ENCODE measurements at regions not wholly inside any gene's neighbourhood (a gene's known extent, or its start where the extent isn't known, plus 50 kb on each side); places are given as distances from the start of the nearest gene placed in this dataset.

DNA sequence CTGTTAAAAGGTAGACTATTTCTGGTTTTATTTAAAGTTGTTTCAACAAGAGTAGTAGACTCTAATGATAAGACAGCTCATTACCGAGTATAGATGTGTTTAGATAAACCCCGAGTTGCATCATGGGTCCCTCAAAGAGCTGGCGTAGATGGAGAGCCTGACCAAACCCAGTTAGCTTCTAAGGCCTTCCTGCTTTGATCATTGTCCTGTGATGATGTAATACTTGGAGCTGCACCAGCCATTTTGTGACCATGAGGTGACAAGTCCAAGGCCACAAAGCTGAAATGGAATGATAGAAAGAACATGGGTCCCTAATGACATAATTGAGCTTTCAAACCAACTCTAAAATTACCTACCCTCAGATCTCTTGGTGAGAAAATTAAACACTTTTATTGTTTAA is 66.6 kb upstream of the TAB3 start:
- no peak overlapping the region for H2BK120ac ChIP-seq (ENCODE audit: low read depth, low read length)
- no peak overlapping the region for H3K27ac ChIP-seq (ENCODE audit: insufficient read depth, low read length)
- H3K9me1 ChIP-seq (ENCODE audit: insufficient read depth, low read length) = no peaks in the 10 kb centered on the region
- H3K56ac ChIP-seq (ENCODE audit: extremely low read depth, insufficient read depth, low read length) = no peak overlapping the region
- no peak overlapping the region for H3K4me2 ChIP-seq (ENCODE audit: low read depth, low read length)
- TF ChIP-seq POLR2A (IDR thresholded peaks at IDR 0.05; ENCODE audit: low read depth, low read length) (no peak), MAFK (IDR thresholded peaks at IDR 0.05; ENCODE audit: low read depth, low read length) (no peak), BHLHE40 (IDR thresholded peaks at IDR 0.05; ENCODE audit: low read depth, low read length) (no peak), CEBPB (IDR thresholded peaks at IDR 0.05; ENCODE audit: low read depth, low read length) (peak; percentile 36; the same call in 1 of the 2 replicates)
- TF ChIP-seq, protein P1, sequence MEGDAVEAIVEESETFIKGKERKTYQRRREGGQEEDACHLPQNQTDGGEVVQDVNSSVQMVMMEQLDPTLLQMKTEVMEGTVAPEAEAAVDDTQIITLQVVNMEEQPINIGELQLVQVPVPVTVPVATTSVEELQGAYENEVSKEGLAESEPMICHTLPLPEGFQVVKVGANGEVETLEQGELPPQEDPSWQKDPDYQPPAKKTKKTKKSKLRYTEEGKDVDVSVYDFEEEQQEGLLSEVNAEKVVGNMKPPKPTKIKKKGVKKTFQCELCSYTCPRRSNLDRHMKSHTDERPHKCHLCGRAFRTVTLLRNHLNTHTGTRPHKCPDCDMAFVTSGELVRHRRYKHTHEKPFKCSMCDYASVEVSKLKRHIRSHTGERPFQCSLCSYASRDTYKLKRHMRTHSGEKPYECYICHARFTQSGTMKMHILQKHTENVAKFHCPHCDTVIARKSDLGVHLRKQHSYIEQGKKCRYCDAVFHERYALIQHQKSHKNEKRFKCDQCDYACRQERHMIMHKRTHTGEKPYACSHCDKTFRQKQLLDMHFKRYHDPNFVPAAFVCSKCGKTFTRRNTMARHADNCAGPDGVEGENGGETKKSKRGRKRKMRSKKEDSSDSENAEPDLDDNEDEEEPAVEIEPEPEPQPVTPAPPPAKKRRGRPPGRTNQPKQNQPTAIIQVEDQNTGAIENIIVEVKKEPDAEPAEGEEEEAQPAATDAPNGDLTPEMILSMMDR (conservative IDR thresholded peaks at IDR 0.05; ENCODE audit: low read depth, low read length) = no peak
- TF ChIP-seq, protein P2, sequence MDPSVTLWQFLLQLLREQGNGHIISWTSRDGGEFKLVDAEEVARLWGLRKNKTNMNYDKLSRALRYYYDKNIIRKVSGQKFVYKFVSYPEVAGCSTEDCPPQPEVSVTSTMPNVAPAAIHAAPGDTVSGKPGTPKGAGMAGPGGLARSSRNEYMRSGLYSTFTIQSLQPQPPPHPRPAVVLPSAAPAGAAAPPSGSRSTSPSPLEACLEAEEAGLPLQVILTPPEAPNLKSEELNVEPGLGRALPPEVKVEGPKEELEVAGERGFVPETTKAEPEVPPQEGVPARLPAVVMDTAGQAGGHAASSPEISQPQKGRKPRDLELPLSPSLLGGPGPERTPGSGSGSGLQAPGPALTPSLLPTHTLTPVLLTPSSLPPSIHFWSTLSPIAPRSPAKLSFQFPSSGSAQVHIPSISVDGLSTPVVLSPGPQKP (IDR thresholded peaks at IDR 0.05; ENCODE audit: borderline replicate concordance, low read depth, low read length) = no peak
- POLR2A ChIA-PET (ENCODE audit: unreplicated experiment) = no interaction called here
- H3K14ac ChIP-seq (replicated peaks; ENCODE audit: low read depth, low read length) = no peak overlapping the region
- no peaks in the 10 kb centered on the region for H3K79me1 ChIP-seq (ENCODE audit: low read depth in 1 of 2, low read length in 2 of 2)
- no peaks in the 10 kb centered on the region for H3K27me3 ChIP-seq (ENCODE audit: control insufficient read depth, insufficient read depth, low read length)
- H2AK5ac ChIP-seq (ENCODE audit: low read depth, low read length) = no peak overlapping the region
- BruUV-seq (replicated peaks) = no TSS peak
- dilution Hi-C loops (cut with HindIII; ENCODE audit: low sequenced_read_pairs, unreplicated experiment) = no loop called here
- H4K91ac ChIP-seq (ENCODE audit: insufficient read depth, low read depth, low read length) = no peak overlapping the region
- no peak overlapping the region for H4K5ac ChIP-seq (ENCODE audit: low read depth, low read length)
- in situ Hi-C loops (cut with MboI; ENCODE audit: low sequenced_read_pairs) = no loop called here
- no peaks in the 10 kb centered on the region for H3K4me1 ChIP-seq (ENCODE audit: control insufficient read depth, insufficient read depth, low read length)
- 80% methylated on average over 1 of the region's 3 CpGs; no CpG with 5 or more reads in 1 of the 2 experiments for WGBS, 2 experiments (ENCODE audit: extremely low coverage in 2 of 2, insufficient read length in 1 of 2)
- H3K4me3 ChIP-seq (ENCODE audit: insufficient read depth, low read depth, low read length) = no peak overlapping the region
- no peaks in the 10 kb centered on the region for H4K20me1 ChIP-seq (ENCODE audit: insufficient read depth, low read length)
- intact Hi-C loops (cut with micrococcal nuclease) = no loop called here
- ATAC-seq (ENCODE audit: low read depth) = no peak
- no peak overlapping the region for H2AFZ ChIP-seq (replicated peaks; ENCODE audit: low read length, poor library complexity)
- no peak for DNase-seq
- H3K18ac ChIP-seq (ENCODE audit: low read depth, low read length) = no peak overlapping the region
- no peak overlapping the region for H2BK5ac ChIP-seq (ENCODE audit: low read depth, low read length, poor library complexity, severe bottlenecking)
- H2AK9ac ChIP-seq (replicated peaks; ENCODE audit: low read depth, low read length, poor library complexity) = no peak overlapping the region
- H2BK20ac ChIP-seq (ENCODE audit: low read depth, low read length) = no peak overlapping the region
- H3K36me3 ChIP-seq (ENCODE audit: control insufficient read depth, insufficient read depth, low read length) = no peaks in the 10 kb centered on the region
- H2BK15ac ChIP-seq (ENCODE audit: low read depth, low read length) = no peak overlapping the region
- no peak overlapping the region for H3K23ac ChIP-seq (ENCODE audit: low read depth, low read length)
- H3K9me3 ChIP-seq (ENCODE audit: control insufficient read depth, insufficient read depth, low read length) = no peaks in the 10 kb centered on the region
- no peak overlapping the region for H4K8ac ChIP-seq (ENCODE audit: low read depth in 2 of 2, low read length in 2 of 2)
- H3K9ac ChIP-seq (ENCODE audit: low read depth, low read length) = no peak overlapping the region
- H3K4ac ChIP-seq (ENCODE audit: low read depth, low read length) = no peak overlapping the region
- CTCF ChIA-PET = interaction anchor here (1.3 kb wide), 1 partner anchor 16 kb away, joined by 3 read pairs; no protein-coding TSS in a partner anchor

Measured in IMR-90 (cell line).